Endometrium (tissue), 2 donors: ENCODE measurements at regions not wholly inside any gene's neighbourhood (a gene's known extent, or its start where the extent isn't known, plus 50 kb on each side); places are given as distances from the start of the nearest gene placed in this dataset.

ENCODE experiments used
- FAIRE-seq: peaks from 2 replicates; lab custom pipeline; 2012; peaks lifted over from hg19 to GRCh38; lab: Jason Lieb, UNC
- donor health status: control.
- donor health status: control.

- no peak for FAIRE-seq
These were observed 1399.4 kb downstream of the EFNB2 start for GRCh38 chr13:105135852-105136615.

- no peak for FAIRE-seq
These were observed 1407.7 kb downstream of the EFNB2 start for GRCh38 chr13:105127732-105128131.

- FAIRE-seq = no peak
These were observed 1414.2 kb downstream of the EFNB2 start for GRCh38 chr13:105121221-105121620.

GRCh38 chr13:105118426-105118985 lies 1417.0 kb downstream of the EFNB2 start:
- peak; percentile 12 for FAIRE-seq

- no peak for FAIRE-seq
These were observed 1418.5 kb downstream of the EFNB2 start for GRCh38 chr13:105116966-105117365.

GRCh38 chr13:105112561-105112960 lies 1422.9 kb downstream of the EFNB2 start:
- no peak for FAIRE-seq

GRCh38 chr13:105107781-105108180 lies 1427.7 kb downstream of the EFNB2 start:
- FAIRE-seq = no peak

- FAIRE-seq = no peak
These were observed 1430.0 kb downstream of the EFNB2 start for GRCh38 chr13:105105471-105105870.

- FAIRE-seq = no peak
These were observed 1437.9 kb downstream of the EFNB2 start for GRCh38 chr13:105097521-105097920.

GRCh38 chr13:105089858-105090643 lies 1445.4 kb downstream of the EFNB2 start:
- FAIRE-seq = no peak

- FAIRE-seq = no peak
These were observed 1447.5 kb downstream of the EFNB2 start for GRCh38 chr13:105087945-105088344.

GRCh38 chr13:105084931-105085330 lies 1450.5 kb downstream of the EFNB2 start:
- no peak for FAIRE-seq

- no peak for FAIRE-seq
These were observed 1451.5 kb downstream of the EFNB2 start for GRCh38 chr13:105083992-105084391.

- FAIRE-seq = no peak
These were observed 1460.7 kb downstream of the EFNB2 start for GRCh38 chr13:105074755-105075154.

- FAIRE-seq = no peak
These were observed 1462.4 kb downstream of the EFNB2 start for GRCh38 chr13:105073041-105073440.

- FAIRE-seq = no peak
These were observed 1465.0 kb downstream of the EFNB2 start for GRCh38 chr13:105070452-105070851.

- no peak for FAIRE-seq
These were observed 1466.4 kb downstream of the EFNB2 start for GRCh38 chr13:105069106-105069505.

GRCh38 chr13:105063676-105064075 lies 1471.8 kb downstream of the EFNB2 start:
- no peak for FAIRE-seq

- FAIRE-seq = no peak
These were observed 1475.7 kb downstream of the EFNB2 start for GRCh38 chr13:105059786-105060185.

- FAIRE-seq = no peak
These were observed 1476.9 kb downstream of the EFNB2 start for GRCh38 chr13:105058517-105058916.

- no peak for FAIRE-seq
These were observed 1482.8 kb downstream of the EFNB2 start for GRCh38 chr13:105052711-105053110.

GRCh38 chr13:105050686-105051085 lies 1484.8 kb downstream of the EFNB2 start:
- FAIRE-seq = no peak

GRCh38 chr13:105048677-105049076 lies 1486.8 kb downstream of the EFNB2 start:
- FAIRE-seq = no peak
